Right lobe of liver (tissue), 6 donors: ENCODE measurements at regions not wholly inside any gene's neighbourhood (a gene's known extent, or its start where the extent isn't known, plus 50 kb on each side); places are given as distances from the start of the nearest gene placed in this dataset.

ENCODE experiments used
- ATAC-seq, 4 donors: fragments of 200-7000 bp; cut with Tn5 transposase; one replicate each; pipeline ENCODE4 v1.9.1; 2020; ENCODE audit warnings: mild to moderate bottlenecking in 4 of 4, moderate library complexity in 4 of 4
- DNase-seq, 3 donors: peaks; one replicate each; pipeline ENCODE4 v3.0.0-alpha.2; 2020
- H3K27ac ChIP-seq, 3 donors: fragments of 200-600 bp; one replicate each; pipeline ENCODE4 v1.8.0; 2022
- H3K27me3 ChIP-seq, 2 donors: fragments of 200-600 bp; one replicate each; pipeline ENCODE4 v1.8.0; 2022
- H3K36me3 ChIP-seq, 4 donors: fragments of 200-600 bp; sonication (generic) in 1 of 4; one replicate each; pipeline versions ENCODE4 v1.5.1 to v1.8.0; 2017 to 2022; ENCODE audit warnings: control low read depth in 1 of 4
- H3K4me1 ChIP-seq, 4 donors: fragments of 200-600 bp; sonication (generic) in 1 of 4; one replicate each; pipeline versions ENCODE4 v1.5.1 to v1.8.0; 2017 to 2022; ENCODE audit warnings: control low read depth in 1 of 4
- H3K4me3 ChIP-seq, 3 donors: fragments of 200-600 bp; one replicate each; pipeline ENCODE4 v1.8.0; 2022
- H3K9me3 ChIP-seq, 4 donors: fragments of 200-600 bp; sonication (generic) in 1 of 4; one replicate each; pipeline versions ENCODE4 v1.5.1 to v1.8.0; 2017 to 2022; ENCODE audit warnings: control low read depth in 1 of 4
- CTCF ChIP-seq, 4 donors: fragments of 200-600 bp in 3 of 4; fragments of 450-650 bp in 1 of 4; IDR thresholded peaks; one replicate each; pipeline versions ENCODE4 v1.5.1 to v1.8.0; 2016 to 2022; ENCODE audit warnings: antibody characterized with exemption in 4 of 4, mild to moderate bottlenecking in 2 of 4
- POLR2A ChIP-seq: fragments of 450-650 bp; IDR thresholded peaks from one replicate; pipeline ENCODE4 v1.6.1; 2017; ENCODE audit warnings: antibody characterized with exemption, mild to moderate bottlenecking
- WGBS: methylation state at CpG from one replicate; pipeline ENCODE4 v1.1.6; 2018; ENCODE audit warnings: low coverage, low lambda C conversion rate; ENCODE audit not compliant: insufficient coverage; ENCODE audit errors: missing lambda C conversion rate; 5-methylcytosine and 5-hydroxymethylcytosine counted together
- intact Hi-C, 2 donors: fragments of 100-400 bp; cut with DNase I; formaldehyde crosslinking; loops; one replicate each; pipeline versions ENCODE4 v1.11.2 to v1.14.1; 2022
- donor health status: DM: no; HTN: yes; CAD: no.
- donor health status: DM: no; HTN: no; CAD: no.
- donor health status: DM: no; HTN: no; CAD: no.
- donor health status: DM: no; HTN: yes; CAD: no.
- donor health status: DM: no; HTN: yes; CAD: no.

GRCh38 chr2:55116966-55117365 is 66.7 kb upstream of the RTN4 start:
- Histone ChIP-seq H3K36me3 (no peaks in the 10 kb centered on the region), H3K4me1 (no peaks in the 10 kb centered on the region), H3K27ac (no peak overlapping the region), H3K4me3 (no peak overlapping the region), H3K9me3 (no peaks in the 10 kb centered on the region), H3K27me3 (no peaks in the 10 kb centered on the region)
- no peak for ATAC-seq
- DNase-seq = no peak
- intact Hi-C loops = no loop called here
- TF ChIP-seq CTCF (IDR thresholded peaks at IDR 0.05) = no peak
- TF ChIP-seq POLR2A = no peak
- 89% methylated on average over 2 of the region's 7 CpGs for WGBS

GRCh38 chr2:55116598-55116964 is 66.3 kb upstream of the RTN4 start:
- no peak overlapping the region for H3K27ac ChIP-seq
- no peaks in the 10 kb centered on the region for H3K36me3 ChIP-seq
- no peaks in the 10 kb centered on the region for H3K27me3 ChIP-seq
- intact Hi-C loops = no loop called here
- ATAC-seq = no peak
- H3K4me1 ChIP-seq = no peaks in the 10 kb centered on the region
- TF ChIP-seq POLR2A (no peak), CTCF (IDR thresholded peaks at IDR 0.05) (no peak)
- 80% methylated on average over 1 of the region's 1 CpG for WGBS
- no peak overlapping the region for H3K4me3 ChIP-seq
- DNase-seq = no peak
- no peaks in the 10 kb centered on the region for H3K9me3 ChIP-seq

DNA sequence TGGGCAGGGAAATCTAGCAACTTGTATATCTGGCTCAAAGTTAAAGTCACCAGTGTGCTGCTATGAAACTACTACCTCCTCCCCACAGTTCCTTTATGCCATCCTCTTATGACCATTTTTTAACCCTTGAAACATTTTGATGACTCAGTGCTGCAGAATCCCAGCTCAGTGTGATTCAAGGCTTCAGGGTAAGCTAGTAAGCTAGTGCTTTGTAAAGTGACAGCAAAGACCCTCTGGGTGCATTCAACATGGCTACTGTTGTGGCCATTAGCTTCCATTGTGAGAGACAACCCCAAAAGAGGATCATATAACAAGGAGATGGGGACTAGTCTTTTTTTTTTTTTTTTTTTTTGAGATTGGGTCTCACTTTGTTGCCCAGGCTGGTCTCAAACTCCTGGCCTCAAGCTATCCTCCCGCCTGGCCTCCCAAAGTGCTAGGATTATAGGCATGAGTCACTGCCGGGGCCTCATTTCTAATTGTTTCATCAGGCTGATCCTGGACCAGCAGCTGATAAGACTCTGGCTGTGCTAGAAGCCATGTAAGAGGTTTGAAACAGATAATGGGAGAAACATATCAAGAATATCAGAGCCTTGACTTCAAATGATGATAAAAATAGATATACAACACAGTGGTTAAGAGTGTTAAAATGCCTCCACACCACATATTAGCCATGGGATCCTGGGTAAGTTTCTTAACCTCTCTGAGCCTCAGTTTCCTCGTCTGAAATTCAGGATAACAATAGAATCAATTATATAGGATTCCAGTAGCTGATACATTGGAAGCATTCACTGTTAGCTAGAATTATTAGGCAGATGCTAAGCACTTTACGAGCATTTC is 65.7 kb upstream of the RTN4 start:
- Histone ChIP-seq H3K4me3 (no peak overlapping the region), H3K9me3 (no peaks in the 10 kb centered on the region), H3K27me3 (no peaks in the 10 kb centered on the region), H3K4me1 (no peaks in the 10 kb centered on the region), H3K27ac (no peak overlapping the region), H3K36me3 (no peaks in the 10 kb centered on the region)
- TF ChIP-seq CTCF (IDR thresholded peaks at IDR 0.05) (no peak), POLR2A (no peak)
- ATAC-seq = no peak
- intact Hi-C loops = no loop called here
- WGBS = 58% methylated on average over 4 of the region's 4 CpGs
- no peak for DNase-seq

- H3K9me3 ChIP-seq = no peaks in the 10 kb centered on the region
- peaks cover 0 to 2% (median 0%) of the 10 kb centered on the region in 4 donors for H3K4me1 ChIP-seq
- H3K36me3 ChIP-seq = no peaks in the 10 kb centered on the region
- DNase-seq (no peak), ATAC-seq (no peak)
- H3K4me3 ChIP-seq = no peak overlapping the region
- WGBS = 69% methylated on average over 3 of the region's 5 CpGs
- intact Hi-C loops = no loop called here
- no peaks in the 10 kb centered on the region for H3K27me3 ChIP-seq
- no peak overlapping the region for H3K27ac ChIP-seq
- TF ChIP-seq POLR2A = no peak
- TF ChIP-seq CTCF (IDR thresholded peaks at IDR 0.05) = no peak
Observed at GRCh38 chr2:55114597-55114996, 64.3 kb upstream of the RTN4 start.
